GM23248 (cell line): ENCODE measurements at regions not wholly inside any gene's neighbourhood (a gene's known extent, or its start where the extent isn't known, plus 50 kb on each side); places are given as distances from the start of the nearest gene placed in this dataset.

Source experiments
- EZH2 ChIP-seq: fragments of 200-600 bp; sonication (generic); IDR thresholded peaks from 2 replicates; pipeline ENCODE4 v1.6.1; 2018; ENCODE audit warnings: antibody characterized with exemption, mild to moderate bottlenecking; ENCODE audit not compliant: insufficient read depth, poor library complexity, severe bottlenecking
- EZH2phosphoT487 ChIP-seq: fragments of 200-600 bp; sonication (generic); IDR thresholded peaks from 2 replicates; pipeline ENCODE4 v1.6.1; 2018; ENCODE audit warnings: antibody characterized with exemption, moderate library complexity, mild to moderate bottlenecking, low read depth; ENCODE audit not compliant: insufficient read depth

GRCh38 chr6:74075323-74075722 is 379.3 kb downstream of the CD109 start:
- TF ChIP-seq EZH2 (no peak), EZH2phosphoT487 (no peak)
